CD14-positive monocyte (primary cell): ENCODE measurements at regions not wholly inside any gene's neighbourhood (a gene's known extent, or its start where the extent isn't known, plus 50 kb on each side); places are given as distances from the start of the nearest gene placed in this dataset.

ENCODE experiments used
- DNase-seq, 3 donors: peaks; one replicate each; pipeline ENCODE4 v3.0.0-alpha.2; 2011 to 2022
- H2AFZ ChIP-seq: 2 replicates; pipeline ENCODE4 v1.6.0; 2012; ENCODE audit warnings: mild to moderate bottlenecking, low read depth, low read length, inconsistent platforms; ENCODE audit not compliant: insufficient read depth, poor library complexity, severe bottlenecking
- H3K27ac ChIP-seq, 2 donors: 1 replicate in 1 of 2; 2 replicates in 1 of 2; pipeline ENCODE4 v1.5.1; 2012 to 2013; ENCODE audit warnings: low read length in 2 of 2, control low read depth in 1 of 2, inconsistent platforms in 1 of 2, low read depth in 1 of 2, mild to moderate bottlenecking in 1 of 2
- H3K27me3 ChIP-seq, 2 donors: one replicate each; pipeline versions ENCODE4 v1.6.0 to v1.6.1; 2011 to 2013; ENCODE audit warnings: low read length in 2 of 2; ENCODE audit not compliant: control insufficient read depth in 2 of 2, insufficient read depth in 2 of 2
- H3K36me3 ChIP-seq, 2 donors: replicated peaks in 1 of 2; 1 replicate in 1 of 2; 2 replicates in 1 of 2; pipeline versions ENCODE4 v1.5.1 to v1.6.1; 2012 to 2013; ENCODE audit warnings: low read length in 2 of 2, control low read depth in 1 of 2, inconsistent platforms in 1 of 2, mild to moderate bottlenecking in 1 of 2; ENCODE audit not compliant: insufficient read depth in 2 of 2, control insufficient read depth in 1 of 2
- H3K4me1 ChIP-seq, 2 donors: 1 replicate in 1 of 2; 2 replicates in 1 of 2; pipeline versions ENCODE4 v1.5.1 to v1.6.1; 2012 to 2013; ENCODE audit warnings: low read length in 2 of 2, control low read depth in 1 of 2, inconsistent platforms in 1 of 2, mild to moderate bottlenecking in 1 of 2, moderate library complexity in 1 of 2; ENCODE audit not compliant: insufficient read depth in 2 of 2, control insufficient read depth in 1 of 2
- H3K4me2 ChIP-seq: replicated peaks from 2 replicates; pipeline ENCODE3; 2012; ENCODE audit warnings: low read length, moderate library complexity, mild to moderate bottlenecking; ENCODE audit not compliant: poor library complexity, severe bottlenecking; ENCODE audit errors: extremely low read depth
- H3K4me3 ChIP-seq, 3 experiments: fragments of 200-600 bp in 1 of 3; sonication (generic) in 1 of 3; replicated peaks in 1 of 3; 1 replicate in 2 of 3; 2 replicates in 1 of 3; pipeline ENCODE4 v1.5.1; 2011 to 2013; ENCODE audit warnings: low read length in 3 of 3, mild to moderate bottlenecking in 3 of 3, control low read depth in 2 of 3, low read depth in 2 of 3, inconsistent platforms in 1 of 3, moderate library complexity in 1 of 3
- H3K79me2 ChIP-seq: 2 replicates; pipeline ENCODE4 v1.6.0; 2012; ENCODE audit warnings: mild to moderate bottlenecking, control low read depth, inconsistent platforms, low read length, moderate library complexity; ENCODE audit not compliant: insufficient read depth
- H3K9ac ChIP-seq: 2 replicates; pipeline ENCODE4 v1.6.0; 2017; ENCODE audit warnings: low read length, mild to moderate bottlenecking; ENCODE audit not compliant: insufficient read depth, poor library complexity, severe bottlenecking
- H3K9me3 ChIP-seq, 2 donors: replicated peaks in 1 of 2; 1 replicate in 1 of 2; 2 replicates in 1 of 2; pipeline versions ENCODE4 v1.5.1 to v1.6.1; 2012 to 2013; ENCODE audit warnings: low read length in 2 of 2, control low read depth in 1 of 2; ENCODE audit not compliant: control insufficient read depth in 1 of 2, insufficient read depth in 1 of 2
- H4K20me1 ChIP-seq: 2 replicates; pipeline ENCODE4 v1.6.0; 2012; ENCODE audit warnings: mild to moderate bottlenecking, low read length, control low read depth, moderate library complexity; ENCODE audit not compliant: insufficient read depth
- H3K27ac Mint-ChIP-seq, 7 donors: one replicate each; pipeline ENCODE4 v1.8.0; 2020; ENCODE audit warnings: mild to moderate bottlenecking in 7 of 7, mixed read lengths in 7 of 7, moderate library complexity in 6 of 7, inconsistent platforms in 2 of 7
- H3K27me3 Mint-ChIP-seq, 3 donors: one replicate each; pipeline ENCODE4 v1.8.0; 2021 to 2022; ENCODE audit warnings: low read depth in 3 of 3, mild to moderate bottlenecking in 3 of 3, mixed read lengths in 3 of 3, moderate library complexity in 3 of 3, inconsistent platforms in 1 of 3
- H3K36me3 Mint-ChIP-seq, 2 donors: one replicate each; pipeline ENCODE4 v1.8.0; 2020; ENCODE audit warnings: mixed read lengths in 2 of 2, inconsistent platforms in 1 of 2, mild to moderate bottlenecking in 1 of 2
- H3K4me1 Mint-ChIP-seq: one replicate; pipeline ENCODE4 v1.8.0; 2020; ENCODE audit warnings: mild to moderate bottlenecking, mixed read lengths
- H3K4me3 Mint-ChIP-seq, 2 donors: one replicate each; pipeline ENCODE4 v1.8.0; 2020; ENCODE audit warnings: mild to moderate bottlenecking in 2 of 2, mixed read lengths in 2 of 2, moderate library complexity in 1 of 2
- H3K9me3 Mint-ChIP-seq, 7 donors: one replicate each; pipeline ENCODE4 v1.8.0; 2020 to 2022; ENCODE audit warnings: mixed read lengths in 7 of 7, mild to moderate bottlenecking in 6 of 7, moderate library complexity in 6 of 7, inconsistent platforms in 2 of 7
- WGBS: methylation state at CpG from one replicate; pipeline ENCODE4 v1.1.5; 2013; ENCODE audit warnings: missing lambda C conversion rate; ENCODE audit not compliant: insufficient coverage; 5-methylcytosine and 5-hydroxymethylcytosine counted together
- intact Hi-C, 2 donors: fragments of 100-400 bp; cut with micrococcal nuclease; formaldehyde crosslinking; loops; one replicate each; pipeline versions ENCODE4 v1.15.0 to v1.15.1; 2023
- TF ChIP-seq, protein P1 (sequence below): fragments of 200-600 bp; IDR thresholded peaks from one replicate; pipeline ENCODE4 v1.8.0; 2022; ENCODE audit warnings: antibody characterized with exemption, mild to moderate bottlenecking

DNA sequence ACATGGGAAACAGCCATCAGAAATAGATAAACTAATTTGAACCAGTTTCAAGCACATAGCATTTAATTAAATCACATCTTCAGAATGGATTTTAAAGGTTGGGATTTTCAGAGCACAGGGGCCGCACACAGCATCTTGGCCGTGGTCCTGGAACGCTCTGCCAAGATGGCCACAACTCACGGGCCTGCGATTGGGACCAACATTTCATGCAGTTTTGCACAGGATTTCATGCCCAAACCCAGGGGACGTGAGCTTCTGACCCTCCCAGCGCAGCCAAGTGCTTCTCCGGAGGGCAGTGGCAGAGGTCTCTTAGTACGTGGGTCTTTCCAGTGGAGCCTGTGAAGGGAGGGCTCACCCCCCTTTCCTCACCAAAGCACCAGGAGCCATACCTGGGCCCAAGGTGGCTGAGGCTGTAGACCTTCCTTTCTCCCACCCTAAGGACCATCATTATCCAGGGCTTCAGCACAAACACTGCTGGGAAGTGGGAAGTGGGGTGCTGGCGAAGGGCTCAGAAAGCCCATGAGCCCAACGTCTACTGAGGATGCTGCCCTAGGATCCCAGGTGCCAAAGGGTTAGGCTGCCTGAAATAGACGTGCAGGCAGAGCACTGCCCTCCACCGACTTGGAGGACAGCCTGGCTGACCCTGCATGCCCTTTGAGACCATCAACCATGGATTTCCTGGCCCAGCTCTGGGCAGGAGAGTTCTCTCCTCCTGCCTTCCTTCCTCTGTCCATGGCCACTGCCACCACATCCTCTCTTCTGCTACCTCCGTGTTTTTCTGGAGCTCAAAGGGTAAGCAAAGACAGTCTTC lies 611.2 kb upstream of the MGMT start:
- DNase-seq, result no peak
- no peaks in the 10 kb centered on the region for H3K4me1 Mint-ChIP-seq
- Histone ChIP-seq H4K20me1 (no peaks in the 10 kb centered on the region), H3K4me2 (no peak overlapping the region), H3K27ac (no peak overlapping the region), H3K9ac (no peak overlapping the region), H3K79me2 (no peaks in the 10 kb centered on the region), H3K4me3 (no peak overlapping the region), H3K36me3 (no peaks in the 10 kb centered on the region), H2AFZ (no peak overlapping the region), H3K9me3 (no peaks in the 10 kb centered on the region), H3K4me1 (no peaks in the 10 kb centered on the region), H3K27me3 (no peaks in the 10 kb centered on the region)
- no peaks in the 10 kb centered on the region for H3K9me3 Mint-ChIP-seq
- no peak overlapping the region for H3K4me3 Mint-ChIP-seq
- intact Hi-C loops, result no loop called here
- TF ChIP-seq, protein P1, sequence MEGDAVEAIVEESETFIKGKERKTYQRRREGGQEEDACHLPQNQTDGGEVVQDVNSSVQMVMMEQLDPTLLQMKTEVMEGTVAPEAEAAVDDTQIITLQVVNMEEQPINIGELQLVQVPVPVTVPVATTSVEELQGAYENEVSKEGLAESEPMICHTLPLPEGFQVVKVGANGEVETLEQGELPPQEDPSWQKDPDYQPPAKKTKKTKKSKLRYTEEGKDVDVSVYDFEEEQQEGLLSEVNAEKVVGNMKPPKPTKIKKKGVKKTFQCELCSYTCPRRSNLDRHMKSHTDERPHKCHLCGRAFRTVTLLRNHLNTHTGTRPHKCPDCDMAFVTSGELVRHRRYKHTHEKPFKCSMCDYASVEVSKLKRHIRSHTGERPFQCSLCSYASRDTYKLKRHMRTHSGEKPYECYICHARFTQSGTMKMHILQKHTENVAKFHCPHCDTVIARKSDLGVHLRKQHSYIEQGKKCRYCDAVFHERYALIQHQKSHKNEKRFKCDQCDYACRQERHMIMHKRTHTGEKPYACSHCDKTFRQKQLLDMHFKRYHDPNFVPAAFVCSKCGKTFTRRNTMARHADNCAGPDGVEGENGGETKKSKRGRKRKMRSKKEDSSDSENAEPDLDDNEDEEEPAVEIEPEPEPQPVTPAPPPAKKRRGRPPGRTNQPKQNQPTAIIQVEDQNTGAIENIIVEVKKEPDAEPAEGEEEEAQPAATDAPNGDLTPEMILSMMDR, result no peak
- H3K27me3 Mint-ChIP-seq, result peaks cover 2 to 4% (median 4%) of the 10 kb centered on the region in 3 donors
- H3K36me3 Mint-ChIP-seq, result no peaks in the 10 kb centered on the region
- 87% methylated on average over 14 of the region's 14 CpGs for WGBS
- H3K27ac Mint-ChIP-seq, result no peak overlapping the region

DNA sequence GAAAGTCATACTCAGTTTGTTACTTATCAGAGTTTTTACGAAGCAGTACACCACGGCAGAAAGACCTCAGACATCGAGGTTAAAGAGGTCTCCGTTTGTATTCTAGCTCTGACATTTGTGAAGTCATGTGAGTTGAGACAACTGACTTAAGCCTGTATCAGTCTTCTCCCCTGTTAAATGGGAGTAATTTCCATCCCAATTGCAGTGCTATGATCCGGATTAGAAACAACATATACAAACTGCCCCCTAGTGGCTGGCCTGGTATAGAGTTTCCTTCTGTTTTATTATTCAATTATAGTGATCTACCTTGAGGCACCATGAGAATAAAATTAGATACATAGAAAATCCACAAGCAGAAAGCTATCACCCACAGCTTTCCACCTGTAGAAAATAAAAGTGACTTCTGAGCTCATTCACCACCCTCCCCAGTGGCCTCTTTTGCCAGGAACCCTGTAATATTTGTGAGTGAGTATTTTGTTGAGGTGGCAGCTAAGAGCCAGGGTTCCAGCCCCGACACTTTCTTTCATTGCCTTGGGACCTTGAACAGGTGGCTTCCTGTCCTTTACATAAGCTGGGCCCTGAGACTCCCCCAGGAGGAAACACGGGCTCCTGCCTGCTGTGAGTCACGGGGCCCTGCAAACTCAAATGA lies 607.2 kb upstream of the MGMT start:
- 92% methylated on average over 6 of the region's 8 CpGs for WGBS
- H3K4me1 ChIP-seq, result no peaks in the 10 kb centered on the region
- no peak for DNase-seq
- Mint-ChIP-seq H3K27me3 (peaks cover 0 to 3% (median 2%) of the 10 kb centered on the region in 3 donors), H3K4me3 (no peak overlapping the region), H3K27ac (no peak overlapping the region), H3K9me3 (peaks cover 0 to 5% (median 0%) of the 10 kb centered on the region in 7 donors), H3K36me3 (no peaks in the 10 kb centered on the region), H3K4me1 (no peaks in the 10 kb centered on the region)
- intact Hi-C loops, result no loop called here
- H3K36me3 ChIP-seq, result no peaks in the 10 kb centered on the region
- H3K4me2 ChIP-seq, result no peak overlapping the region
- no peak overlapping the region for H3K9ac ChIP-seq
- no peaks in the 10 kb centered on the region for H3K79me2 ChIP-seq
- no peaks in the 10 kb centered on the region for H3K27me3 ChIP-seq
- no peak overlapping the region for H3K4me3 ChIP-seq
- no peaks in the 10 kb centered on the region for H3K9me3 ChIP-seq
- H2AFZ ChIP-seq, result no peak overlapping the region
- no peak overlapping the region for H3K27ac ChIP-seq
- no peaks in the 10 kb centered on the region for H4K20me1 ChIP-seq
- TF ChIP-seq, protein P1, result peak; percentile 55
